NCI-H1694 treated with DMSO at 0.1 percent for 48 hours (cell line): ENCODE measurements at regions not wholly inside any gene's neighbourhood (a gene's known extent, or its start where the extent isn't known, plus 50 kb on each side); places are given as distances from the start of the nearest gene placed in this dataset.

Experiments
- DNase-seq: peaks from one replicate; lab custom pipeline; 2025; lab: John Stamatoyannopoulos, UW

DNA sequence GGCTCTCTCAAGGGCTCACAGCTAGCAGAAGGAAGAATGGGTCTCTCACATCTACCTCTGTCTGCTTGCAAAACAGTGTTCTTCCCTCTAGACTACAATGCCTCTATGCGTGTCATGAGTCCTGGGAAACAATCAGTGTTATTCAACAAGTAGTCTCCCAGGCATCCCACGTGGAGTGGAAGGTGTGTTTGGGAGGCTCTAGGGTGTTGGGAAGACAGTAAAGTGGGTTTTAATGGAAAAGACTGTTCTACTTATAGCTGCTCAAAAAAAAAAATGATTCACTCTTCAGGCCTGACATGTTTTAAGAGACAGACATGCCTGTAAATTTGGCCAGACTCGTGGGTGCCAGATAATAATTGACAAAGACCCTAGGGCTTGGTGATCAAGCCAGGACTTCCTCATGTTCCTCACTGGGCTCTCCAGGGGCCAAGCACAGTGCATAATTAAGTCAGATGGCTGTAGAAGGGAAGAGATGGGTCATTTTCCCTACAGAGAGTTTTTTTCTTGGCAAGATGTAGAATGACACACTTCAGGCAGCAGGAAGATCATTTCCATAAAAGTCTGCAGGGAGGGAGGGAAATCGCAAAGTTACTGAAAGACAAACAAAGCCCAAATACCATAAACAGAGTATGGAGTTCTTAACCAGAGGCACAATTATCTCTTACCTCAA lies 246.4 kb downstream of the ACTL7B start:
- no peak for DNase-seq

DNA sequence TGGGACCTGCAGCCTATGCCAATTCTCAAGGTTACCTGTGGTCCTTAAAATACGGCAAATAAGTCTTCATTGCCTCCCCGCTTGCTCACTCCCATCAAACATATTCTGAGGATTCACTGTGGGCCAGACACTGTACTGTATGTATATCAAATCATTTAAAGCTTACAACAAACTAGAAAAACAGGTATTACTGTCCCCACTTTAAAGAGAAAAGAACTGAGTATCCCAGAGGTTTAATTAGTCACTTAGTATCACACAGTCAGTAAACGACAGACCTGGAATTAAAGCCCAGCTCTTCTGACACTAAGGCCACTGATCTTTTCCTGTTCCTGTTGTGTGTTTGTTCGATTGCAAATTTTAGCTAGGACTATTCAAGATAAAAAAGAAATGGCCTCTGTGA lies 248.2 kb downstream of the ACTL7B start:
- DNase-seq, result no peak

DNA sequence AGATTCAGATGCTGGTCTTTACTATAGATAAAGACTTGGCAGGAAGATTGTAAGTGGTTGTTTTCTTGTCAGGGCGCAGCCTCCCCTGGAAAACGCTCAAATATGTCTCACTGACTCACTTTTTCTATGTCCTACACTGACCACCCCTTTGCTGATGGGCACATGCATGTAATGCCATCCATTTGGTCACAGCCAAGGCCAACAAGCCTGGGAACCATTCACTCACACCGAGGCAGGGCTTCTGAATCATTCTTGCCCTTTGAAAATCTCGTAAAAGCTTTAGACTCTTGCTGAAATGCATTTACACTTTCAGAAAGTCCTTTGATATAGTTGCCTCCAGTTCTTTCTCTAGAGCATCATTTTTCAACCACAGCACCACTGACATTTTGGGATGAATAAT lies 249.4 kb downstream of the ACTL7B start:
- DNase-seq, result no peak

DNA sequence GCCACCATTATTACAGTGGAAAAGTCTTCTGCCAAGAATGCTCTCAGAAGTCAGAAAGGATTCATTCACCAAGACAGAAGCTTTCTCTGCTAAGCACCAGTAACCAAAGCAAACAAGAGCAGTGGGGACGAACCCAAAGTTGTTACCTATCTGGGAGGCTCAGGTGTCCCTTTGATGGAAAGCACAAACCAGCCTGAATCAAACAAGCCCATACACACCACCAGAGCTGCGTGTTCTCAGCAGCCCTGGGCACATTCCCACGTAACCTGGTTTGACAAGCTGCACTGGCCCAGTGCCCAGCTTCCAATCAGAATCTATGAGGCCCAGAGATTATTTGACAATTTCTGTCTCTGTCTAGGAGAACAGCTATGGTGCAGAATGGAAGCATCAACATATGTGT lies 252.6 kb downstream of the ACTL7B start:
- no peak for DNase-seq

DNA sequence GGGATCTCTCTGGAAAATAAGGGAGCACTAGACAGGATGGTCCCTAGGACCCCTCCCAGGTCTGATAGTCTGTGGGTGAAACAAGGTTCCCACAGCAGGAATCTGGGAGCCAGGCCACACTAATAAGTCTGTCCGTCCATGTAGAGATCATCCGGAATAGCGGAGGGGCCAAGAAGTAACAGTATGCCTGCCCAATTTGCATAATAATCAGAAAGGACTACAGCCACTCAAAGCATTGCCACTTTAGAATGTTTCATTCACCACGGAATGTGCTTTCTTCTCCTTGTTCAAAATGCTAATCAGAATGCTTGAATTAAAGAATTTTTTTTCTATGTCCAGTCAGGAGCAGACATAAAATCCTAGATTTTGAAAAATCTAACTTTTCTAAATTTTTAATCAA lies 254.9 kb downstream of the ACTL7B start:
- DNase-seq, result no peak

DNA sequence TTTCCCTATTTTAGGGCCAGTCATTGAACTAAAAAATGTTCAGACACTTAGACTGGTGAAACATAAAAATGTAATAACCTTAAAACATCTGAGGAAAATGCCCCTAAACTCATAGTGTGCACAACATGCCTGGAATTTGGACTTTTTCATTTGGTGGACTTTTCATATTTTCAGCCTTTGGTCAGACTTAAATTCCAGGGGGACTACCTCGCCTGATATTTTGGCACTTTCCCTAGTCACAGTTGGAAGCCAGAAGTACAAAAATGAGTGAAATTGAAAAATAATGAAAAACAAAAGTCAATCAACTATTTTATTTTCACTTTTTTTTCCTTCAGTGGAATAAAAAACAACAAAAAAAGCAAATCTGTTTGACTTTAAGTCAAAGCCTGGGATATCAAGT lies 256.2 kb downstream of the ACTL7B start:
- DNase-seq, result no peak

DNA sequence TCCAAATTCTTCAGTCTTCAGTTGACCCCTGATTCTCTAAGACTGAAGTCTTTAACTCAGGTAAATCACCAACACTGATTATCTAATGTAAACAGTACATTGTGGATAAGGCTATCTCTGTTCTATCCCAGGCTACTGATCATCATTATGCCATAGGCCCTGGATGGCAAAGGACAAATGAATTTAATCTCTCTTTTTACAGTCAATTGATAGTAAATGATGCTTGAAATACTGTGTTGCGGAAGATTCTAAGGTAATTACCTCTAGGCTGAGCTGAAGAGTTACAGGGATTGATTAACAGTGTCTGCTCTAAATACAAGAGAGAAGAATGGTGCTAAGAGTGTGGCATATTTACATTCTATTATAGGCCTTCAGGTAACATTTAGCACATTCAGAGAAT lies 264.7 kb downstream of the ACTL7B start:
- DNase-seq, result no peak

DNA sequence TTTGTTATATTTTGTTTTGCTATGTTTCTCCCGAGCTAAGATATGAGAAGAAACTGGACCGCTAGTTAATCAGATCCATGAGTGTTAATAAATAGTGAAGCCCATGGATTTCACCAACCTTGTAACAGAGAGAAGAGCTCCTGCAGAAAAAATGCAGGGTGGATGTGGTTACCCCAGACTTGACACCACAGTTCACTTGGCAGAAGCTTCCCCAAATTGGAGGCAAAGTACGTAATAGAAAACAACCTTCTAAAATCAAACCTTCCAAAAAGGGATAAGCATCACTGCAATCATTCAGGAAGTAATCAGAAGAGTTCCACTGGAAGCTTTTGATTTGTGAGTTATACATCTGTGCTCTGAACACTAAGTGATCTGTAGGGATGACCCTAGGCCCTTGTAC lies 267.5 kb downstream of the ACTL7B start:
- no peak for DNase-seq

DNA sequence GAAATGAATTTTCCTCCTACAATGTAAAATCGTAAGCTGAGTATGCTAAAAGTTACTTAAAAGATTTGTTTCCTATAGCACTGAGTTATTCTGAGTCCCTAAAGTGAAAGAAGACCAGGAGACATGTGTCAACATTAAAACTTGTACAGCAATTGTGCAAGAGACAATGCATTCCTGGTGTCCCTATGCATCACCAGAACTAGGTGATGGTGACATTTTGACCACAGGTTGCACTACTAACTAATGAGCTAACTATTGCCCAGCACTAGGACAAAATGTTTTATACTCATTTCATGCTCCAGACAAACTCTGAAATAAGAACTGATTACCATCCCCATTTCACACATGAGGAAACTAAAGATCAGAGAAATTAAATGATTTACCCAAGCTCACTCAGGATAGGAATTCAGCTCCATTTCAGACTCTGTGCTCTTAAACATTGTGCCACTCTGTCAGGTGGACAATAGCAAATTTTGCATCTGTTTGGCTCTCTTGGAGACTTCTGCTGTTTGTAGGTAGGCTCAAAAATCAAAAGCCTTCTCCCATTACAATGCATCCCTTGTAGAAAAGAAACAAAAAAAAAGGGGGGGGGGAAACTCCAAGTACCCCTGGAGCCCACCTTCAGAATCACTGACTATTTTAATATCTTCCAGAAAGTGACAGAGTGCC lies 269.2 kb downstream of the ACTL7B start:
- no peak for DNase-seq

DNA sequence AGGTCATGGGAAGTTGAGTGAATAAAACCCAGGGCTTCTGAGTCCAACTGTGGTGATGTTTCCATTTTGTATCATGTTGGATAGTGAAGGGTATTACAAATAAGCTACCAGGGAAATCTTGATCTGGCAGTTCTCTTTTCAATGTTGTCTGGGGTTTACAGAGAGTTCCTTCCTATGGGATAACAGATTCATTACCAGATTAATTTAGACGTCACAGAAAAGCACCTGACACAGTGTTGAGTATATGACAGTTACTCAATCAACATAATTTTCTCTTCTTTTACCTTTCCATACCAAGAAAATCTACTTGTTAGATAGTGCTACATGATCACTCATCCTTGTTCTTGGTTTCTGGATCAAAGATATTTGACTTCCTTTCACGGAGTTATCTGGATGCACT lies 270.9 kb downstream of the ACTL7B start:
- no peak for DNase-seq

DNA sequence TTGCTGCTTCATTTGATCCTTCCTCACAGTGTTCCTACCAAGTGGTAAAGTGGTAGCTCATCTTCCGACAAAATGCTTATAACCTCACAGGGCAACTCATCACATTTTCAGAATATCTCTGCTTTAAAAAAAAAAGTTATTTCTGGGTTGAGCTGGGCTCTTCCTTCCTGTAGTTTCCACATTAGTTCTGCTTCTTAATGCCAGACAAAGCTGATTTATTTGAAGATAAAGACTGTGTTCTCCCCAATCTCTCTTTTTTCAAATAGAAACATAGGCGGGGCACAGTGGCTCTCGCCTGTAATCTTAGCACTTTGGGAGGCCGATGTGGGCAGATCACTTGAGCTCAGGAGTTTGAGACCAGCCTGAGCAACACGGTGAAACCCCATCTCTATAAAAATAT lies 273.1 kb downstream of the ACTL7B start:
- no peak for DNase-seq

DNA sequence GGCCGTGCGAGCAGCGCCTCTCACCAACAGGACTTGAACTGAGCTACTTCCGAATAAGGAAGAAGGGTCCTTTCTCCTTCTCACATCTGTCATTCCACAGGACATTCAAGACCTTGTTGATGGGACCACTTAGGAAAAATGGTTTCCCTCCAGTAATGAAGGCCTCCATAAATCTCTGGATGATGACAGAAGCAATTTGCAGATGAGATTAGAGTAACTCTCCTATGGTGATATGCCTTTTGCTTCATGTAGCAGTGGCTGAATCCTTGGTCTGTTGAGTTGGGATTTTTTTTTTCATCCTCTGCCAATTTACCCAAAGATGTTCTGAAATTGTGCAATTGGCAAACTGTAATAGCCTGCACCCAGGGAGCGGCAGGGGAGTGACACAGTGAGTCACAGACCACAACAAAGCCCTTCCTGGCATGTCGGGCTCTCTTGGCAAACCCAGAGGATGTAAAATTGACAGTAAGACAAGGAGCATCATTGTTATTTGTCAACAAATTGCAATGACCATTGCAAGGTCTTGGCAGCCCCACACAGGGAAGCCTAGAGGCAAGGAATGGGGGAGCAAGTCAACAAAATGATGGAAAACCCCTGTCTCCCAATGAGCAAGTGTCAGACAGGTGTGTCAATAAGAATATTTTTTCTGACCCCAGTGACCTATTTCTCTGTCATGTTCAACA lies 275.9 kb downstream of the ACTL7B start:
- no peak for DNase-seq

DNA sequence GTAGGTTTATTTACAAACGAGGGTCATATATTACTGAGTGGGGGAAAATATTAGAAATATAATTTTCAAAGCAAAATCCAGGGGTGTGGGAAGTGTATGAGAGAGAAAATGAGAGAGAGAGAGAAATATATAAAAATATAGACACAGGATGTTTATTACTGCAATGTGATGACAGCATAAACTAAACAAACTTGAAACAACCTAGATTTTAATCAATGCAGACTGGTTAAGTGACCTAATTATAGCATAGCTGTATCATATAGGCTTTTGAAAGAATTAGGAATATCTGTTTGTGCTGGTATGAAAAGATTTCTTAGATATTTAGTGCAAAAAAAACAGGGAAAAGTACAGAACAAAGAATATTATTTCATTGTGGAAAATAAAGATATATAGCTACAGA lies 280.5 kb downstream of the ACTL7B start:
- no peak for DNase-seq

DNA sequence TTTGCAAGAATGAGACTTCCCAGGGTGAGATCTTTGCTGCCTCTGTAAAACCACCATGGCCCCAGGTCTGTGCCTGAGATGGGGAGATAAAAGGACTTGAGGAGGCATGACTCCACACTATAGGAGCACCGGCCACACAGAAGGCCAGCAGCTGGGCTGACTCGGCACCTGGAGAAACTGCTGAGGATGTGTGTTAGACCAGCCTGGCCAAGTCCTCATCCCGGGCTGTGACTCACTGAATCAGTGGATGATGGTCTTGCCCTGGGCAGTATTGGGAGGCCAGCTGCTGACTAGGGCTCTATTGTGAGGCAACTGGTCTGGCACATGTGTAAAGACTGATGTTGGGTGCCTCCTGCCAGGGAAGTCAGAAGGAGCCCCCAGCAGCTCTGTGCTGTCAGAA lies 286.2 kb downstream of the ACTL7B start:
- DNase-seq, result no peak

DNA sequence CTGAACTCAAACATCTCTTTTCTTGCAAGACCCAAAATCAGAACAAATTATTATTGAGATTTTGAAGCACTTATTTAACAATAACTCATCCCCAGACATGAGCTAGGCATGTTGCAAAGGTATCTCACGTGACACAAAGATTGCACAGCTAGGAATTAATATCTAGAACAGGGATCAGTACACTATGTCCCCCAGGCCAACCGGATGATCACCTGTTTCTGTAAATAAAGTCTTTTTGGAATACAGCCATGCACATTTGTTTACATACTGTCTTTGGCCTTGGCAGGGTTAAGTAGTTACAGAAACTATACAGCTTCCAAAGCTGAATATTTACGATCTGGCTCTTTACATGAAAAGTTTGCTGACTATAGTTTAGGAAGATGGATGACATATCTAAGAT lies 287.7 kb downstream of the ACTL7B start:
- no peak for DNase-seq

DNA sequence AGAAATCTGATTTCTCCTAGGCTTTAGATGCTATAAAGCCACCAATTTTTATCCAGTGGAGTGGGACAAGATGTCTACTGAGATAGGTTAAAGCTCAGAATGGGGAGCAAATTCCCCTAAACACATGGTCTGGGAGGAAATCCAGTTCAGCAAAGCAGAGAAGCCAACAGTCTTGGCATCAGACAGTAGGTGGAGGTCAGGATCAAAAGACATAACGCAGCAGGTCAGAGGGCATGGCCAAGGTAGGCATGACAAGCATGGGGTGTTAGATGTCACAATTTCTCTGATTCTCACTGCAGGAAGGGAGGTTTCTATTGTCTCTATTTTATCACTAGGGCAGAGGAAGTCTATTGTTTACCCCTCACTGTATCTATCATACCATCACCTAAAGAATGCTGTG lies 288.2 kb downstream of the ACTL7B start:
- no peak for DNase-seq

DNA sequence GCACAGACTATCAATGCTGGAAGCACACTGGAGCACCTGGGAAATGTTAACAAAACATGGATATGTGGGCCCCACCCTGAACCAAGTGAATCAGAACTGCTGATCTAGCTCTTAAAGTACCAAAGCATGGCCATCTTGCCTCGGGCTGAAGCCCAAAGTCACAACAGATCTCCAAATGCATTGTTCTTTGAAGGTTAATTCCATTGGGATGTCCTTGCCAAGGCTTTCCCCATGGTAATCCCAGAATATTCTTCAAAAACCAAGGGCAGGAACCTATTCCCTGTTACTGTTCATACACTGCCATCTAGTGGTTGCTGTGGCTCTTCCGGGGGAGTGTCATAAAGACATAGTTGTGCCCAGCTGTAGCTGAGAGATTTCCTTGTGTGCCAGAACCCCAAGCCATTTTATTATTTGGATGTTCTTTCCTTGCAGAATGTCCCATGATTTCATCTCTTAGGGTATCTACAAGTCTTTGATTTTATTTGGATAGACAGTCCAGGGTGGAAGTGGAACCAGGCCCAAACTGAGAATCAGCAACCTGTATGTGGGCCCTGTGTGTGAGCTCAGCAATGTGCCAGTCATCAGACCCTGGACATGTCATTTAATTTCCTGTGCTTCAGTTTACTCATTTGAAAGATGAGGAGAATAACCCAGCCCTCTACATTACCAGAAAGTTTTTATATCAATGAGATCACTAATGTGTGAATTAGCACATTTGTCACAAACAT lies 290.0 kb downstream of the ACTL7B start:
- DNase-seq, result peak; percentile 65

DNA sequence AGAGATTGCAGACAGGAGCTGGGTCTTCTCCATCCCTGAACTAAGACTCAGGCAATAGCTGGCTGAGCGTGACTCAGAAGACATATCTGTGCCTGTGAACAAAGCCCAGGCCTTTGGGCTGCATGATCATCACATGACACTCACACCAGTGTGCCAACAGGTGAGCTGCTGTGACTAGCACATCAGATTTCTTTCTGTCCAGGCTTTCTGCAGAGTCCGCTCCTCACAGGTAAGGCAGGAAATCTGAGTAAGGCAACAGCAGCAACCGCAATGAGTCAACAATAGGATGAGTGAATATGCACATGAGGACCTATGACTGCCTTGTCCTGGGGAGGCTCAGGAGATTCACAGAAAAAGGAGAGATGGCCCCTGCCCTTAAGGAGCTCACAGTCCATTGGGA lies 293.6 kb downstream of the ACTL7B start:
- no peak for DNase-seq

DNA sequence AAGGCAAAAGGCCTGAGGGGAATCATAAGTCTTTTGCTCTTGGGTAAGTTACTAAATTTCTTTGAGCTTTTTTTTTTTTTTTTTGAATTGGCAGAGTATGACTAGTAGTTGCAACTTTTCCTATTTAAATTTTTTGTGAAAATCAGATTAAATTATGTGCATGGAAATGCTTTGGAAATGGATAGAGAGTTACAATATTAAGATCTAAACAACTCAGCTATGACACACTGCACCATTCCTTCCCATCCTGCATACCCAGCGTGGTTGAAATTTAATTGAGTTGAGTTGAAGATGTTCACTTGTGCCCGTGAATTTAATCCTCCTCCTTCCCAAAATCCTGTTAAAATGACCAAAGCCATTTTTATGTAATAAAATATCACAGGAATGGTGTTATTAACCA lies 296.4 kb downstream of the ACTL7B start:
- no peak for DNase-seq

DNA sequence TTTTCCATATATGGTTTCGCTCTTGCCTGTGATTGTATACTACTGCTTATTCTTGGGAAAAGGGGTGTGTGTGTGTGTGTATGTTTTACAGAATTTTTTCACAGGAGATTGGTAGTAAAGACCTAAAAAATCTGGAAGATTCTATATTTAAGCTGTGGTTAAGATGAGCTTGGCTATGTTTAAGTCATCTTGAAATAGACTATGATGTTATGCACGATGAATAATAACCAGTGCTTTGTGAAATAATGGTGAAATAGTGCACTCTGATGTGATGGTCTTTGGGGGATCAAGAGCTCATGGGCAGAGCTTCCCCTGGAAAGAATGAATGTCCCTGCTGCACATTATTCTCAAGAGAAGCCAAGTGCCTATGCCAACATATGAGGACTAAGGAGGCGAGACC lies 301.0 kb downstream of the ACTL7B start:
- no peak for DNase-seq

DNA sequence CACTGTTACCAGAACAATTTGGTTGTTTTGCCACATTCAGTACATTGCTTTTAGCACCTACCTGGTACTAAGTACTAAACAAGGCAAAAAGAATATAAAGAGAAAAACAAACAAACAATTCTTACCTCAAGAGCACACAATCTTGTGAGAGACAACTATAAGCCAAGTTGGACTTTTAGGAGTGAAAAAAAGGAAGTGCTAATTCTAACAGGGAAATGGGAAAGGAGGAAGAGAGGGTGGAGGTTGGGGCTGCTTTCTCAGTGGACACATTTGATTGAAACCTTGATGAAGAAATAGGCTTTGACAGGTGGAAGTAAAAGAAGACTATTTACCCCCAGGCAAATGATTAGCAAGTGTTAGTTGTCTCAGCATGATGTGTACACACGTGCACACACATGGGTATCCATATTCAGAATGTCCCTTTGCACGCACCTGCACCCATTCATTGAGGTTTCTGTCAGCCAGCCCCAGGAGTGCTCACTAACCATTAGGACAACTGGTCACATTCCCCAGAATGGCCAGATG lies 302.6 kb downstream of the ACTL7B start:
- no peak for DNase-seq

DNA sequence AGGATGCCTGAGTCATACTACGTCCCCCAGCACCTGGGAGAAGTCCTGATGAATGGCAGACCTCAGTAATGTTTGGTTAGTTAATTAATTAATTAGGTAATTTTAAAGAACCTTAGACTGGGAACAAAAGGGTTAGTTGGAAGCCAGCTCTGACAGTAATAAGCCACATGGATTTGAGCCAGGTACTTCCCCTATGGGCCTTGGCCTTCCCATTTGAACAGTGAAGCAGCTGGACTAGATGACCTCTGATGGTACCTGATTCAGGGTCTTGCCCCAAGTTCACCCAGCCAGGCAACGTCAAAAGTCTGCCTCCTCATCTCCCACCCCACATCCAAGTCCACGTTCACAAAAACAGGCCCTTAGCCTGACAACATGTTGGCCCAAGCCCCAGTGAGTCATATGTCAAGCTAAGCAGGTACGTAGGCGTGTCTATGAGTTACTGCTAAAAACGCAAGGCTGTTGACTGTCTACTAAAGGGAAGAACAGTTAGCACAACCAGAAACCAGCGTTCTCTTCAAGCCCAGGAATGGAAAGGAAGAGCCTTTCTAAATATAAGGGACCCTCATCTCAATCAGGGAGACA lies 303.2 kb downstream of the ACTL7B start:
- no peak for DNase-seq
